ENCODE measurements at regions not wholly inside any gene's neighbourhood (a gene's known extent, or its start where the extent isn't known, plus 50 kb on each side); places are given as distances from the start of the nearest gene placed in this dataset.

- H3K9me2 ChIP-seq (replicated peaks; ENCODE audit: insufficient read depth, low read length), result no peaks in the 10 kb centered on the region
- H2AFZ ChIP-seq (ENCODE audit: low read depth, low read length, severe bottlenecking), result no peak overlapping the region
- H3K79me2 ChIP-seq (ENCODE audit: insufficient read depth, low read length), result no peaks in the 10 kb centered on the region
- H3F3A ChIP-seq (ENCODE audit: insufficient read depth), result no peaks in the 10 kb centered on the region
- no peak for TF ChIP-seq EZH2phosphoT487 (conservative IDR thresholded peaks at IDR 0.05; ENCODE audit: low read length)
- no peak for TF ChIP-seq CTCF (IDR thresholded peaks at IDR 0.05; ENCODE audit: insufficient read depth, low read length, poor library complexity, severe bottlenecking)
- no peak overlapping the region for H3K4me3 ChIP-seq (ENCODE audit: insufficient read depth, low read length, poor library complexity, severe bottlenecking)
- no peak overlapping the region for H3K4me2 ChIP-seq (ENCODE audit: low read depth, low read length, poor library complexity, severe bottlenecking)
- no peaks in the 10 kb centered on the region for H4K20me1 ChIP-seq (ENCODE audit: low read depth, low read length)
- H3K27me3 ChIP-seq (ENCODE audit: low read length), result no peaks in the 10 kb centered on the region
- H3K9me3 ChIP-seq (ENCODE audit: insufficient read depth, low read length), result no peaks in the 10 kb centered on the region
- no peak overlapping the region for H3K9ac ChIP-seq (ENCODE audit: low read length)
- H3K36me3 ChIP-seq (ENCODE audit: low read length), result no peaks in the 10 kb centered on the region
- no peak overlapping the region for H3K27ac ChIP-seq (ENCODE audit: low read depth, low read length)
These were observed 76.9 kb upstream of the KLF3 start for GRCh38 chr4:38587106-38587505.

GRCh38 chr4:38590046-38590445 lies 74.0 kb upstream of the KLF3 start:
- Histone ChIP-seq H3K36me3 (ENCODE audit: low read length) (no peaks in the 10 kb centered on the region), H3K79me2 (ENCODE audit: insufficient read depth, low read length) (no peaks in the 10 kb centered on the region), H3K4me3 (ENCODE audit: insufficient read depth, low read length, poor library complexity, severe bottlenecking) (no peak overlapping the region), H3F3A (ENCODE audit: insufficient read depth) (no peaks in the 10 kb centered on the region), H4K20me1 (ENCODE audit: low read depth, low read length) (no peaks in the 10 kb centered on the region), H3K9ac (ENCODE audit: low read length) (no peak overlapping the region), H3K9me2 (replicated peaks; ENCODE audit: insufficient read depth, low read length) (no peaks in the 10 kb centered on the region), H3K27me3 (ENCODE audit: low read length) (no peaks in the 10 kb centered on the region), H3K9me3 (ENCODE audit: insufficient read depth, low read length) (no peaks in the 10 kb centered on the region), H2AFZ (ENCODE audit: low read depth, low read length, severe bottlenecking) (no peak overlapping the region), H3K27ac (ENCODE audit: low read depth, low read length) (no peak overlapping the region), H3K4me2 (ENCODE audit: low read depth, low read length, poor library complexity, severe bottlenecking) (no peak overlapping the region)
- no peak for TF ChIP-seq CTCF (IDR thresholded peaks at IDR 0.05; ENCODE audit: insufficient read depth, low read length, poor library complexity, severe bottlenecking)
- no peak for TF ChIP-seq EZH2phosphoT487 (conservative IDR thresholded peaks at IDR 0.05; ENCODE audit: low read length)

GRCh38 chr4:38591617-38592337 lies 72.2 kb upstream of the KLF3 start:
- H3K79me2 ChIP-seq (ENCODE audit: insufficient read depth, low read length), result no peaks in the 10 kb centered on the region
- no peak overlapping the region for H3K4me2 ChIP-seq (ENCODE audit: low read depth, low read length, poor library complexity, severe bottlenecking)
- H3K4me3 ChIP-seq (ENCODE audit: insufficient read depth, low read length, poor library complexity, severe bottlenecking), result no peak overlapping the region
- no peaks in the 10 kb centered on the region for H3K9me2 ChIP-seq (replicated peaks; ENCODE audit: insufficient read depth, low read length)
- H4K20me1 ChIP-seq (ENCODE audit: low read depth, low read length), result no peaks in the 10 kb centered on the region
- H3K9me3 ChIP-seq (ENCODE audit: insufficient read depth, low read length), result no peaks in the 10 kb centered on the region
- H3F3A ChIP-seq (ENCODE audit: insufficient read depth), result no peaks in the 10 kb centered on the region
- H2AFZ ChIP-seq (ENCODE audit: low read depth, low read length, severe bottlenecking), result no peak overlapping the region
- no peak overlapping the region for H3K9ac ChIP-seq (ENCODE audit: low read length)
- no peak for TF ChIP-seq CTCF (IDR thresholded peaks at IDR 0.05; ENCODE audit: insufficient read depth, low read length, poor library complexity, severe bottlenecking)
- no peak for TF ChIP-seq EZH2phosphoT487 (conservative IDR thresholded peaks at IDR 0.05; ENCODE audit: low read length)
- no peaks in the 10 kb centered on the region for H3K27me3 ChIP-seq (ENCODE audit: low read length)
- H3K27ac ChIP-seq (ENCODE audit: low read depth, low read length), result no peak overlapping the region
- no peaks in the 10 kb centered on the region for H3K36me3 ChIP-seq (ENCODE audit: low read length)

Measured in SU-DHL-6 (cell line).